Activated naive CD4-positive, alpha-beta T cell treated with anti-CD3 and anti-CD28 coated beads, Interleukin-2, amount 50 U/mL, for 24 hours (primary cell): ENCODE measurements at regions not wholly inside any gene's neighbourhood (a gene's known extent, or its start where the extent isn't known, plus 50 kb on each side); places are given as distances from the start of the nearest gene placed in this dataset.

Experiments
- H3K27ac Mint-ChIP-seq: one replicate; pipeline ENCODE4 v1.8.0; 2021; ENCODE audit warnings: mild to moderate bottlenecking, mixed read lengths
- H3K27me3 Mint-ChIP-seq: one replicate; pipeline ENCODE4 v1.8.0; 2021; ENCODE audit warnings: mixed read lengths
- H3K36me3 Mint-ChIP-seq: one replicate; pipeline ENCODE4 v1.8.0; 2021; ENCODE audit warnings: mixed read lengths
- H3K4me1 Mint-ChIP-seq: one replicate; pipeline ENCODE4 v1.8.0; 2021; ENCODE audit warnings: mixed read lengths
- H3K4me3 Mint-ChIP-seq: one replicate; pipeline ENCODE4 v1.8.0; 2021; ENCODE audit warnings: mild to moderate bottlenecking, mixed read lengths
- H3K9me3 Mint-ChIP-seq: one replicate; pipeline ENCODE4 v1.8.0; 2021; ENCODE audit warnings: mixed read lengths

DNA sequence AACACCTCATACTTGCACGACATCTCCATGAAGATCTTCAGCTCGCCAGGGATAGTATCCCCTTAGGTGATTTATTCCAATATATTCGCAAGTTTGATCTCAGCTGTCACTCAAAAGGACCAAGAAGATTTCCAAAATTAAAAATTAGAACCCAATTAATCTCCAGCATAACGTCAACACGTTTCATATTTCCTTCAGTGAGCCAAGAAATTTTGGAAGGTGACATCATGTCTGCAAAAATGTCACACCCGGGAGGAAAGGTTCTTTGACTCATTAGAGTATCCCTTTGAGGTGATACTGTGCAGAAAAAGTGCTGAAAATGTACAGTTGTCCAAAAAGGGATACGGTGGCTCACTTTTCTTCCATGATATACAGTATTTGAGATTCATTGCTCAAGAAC lies 569.6 kb downstream of the EFNB2 start:
- Mint-ChIP-seq H3K9me3 (no peaks in the 10 kb centered on the region), H3K27ac (no peak overlapping the region), H3K27me3 (no peaks in the 10 kb centered on the region), H3K4me1 (no peaks in the 10 kb centered on the region), H3K4me3 (no peak overlapping the region), H3K36me3 (no peaks in the 10 kb centered on the region)

GRCh38 chr13:105962080-105962479 lies 573.4 kb downstream of the EFNB2 start:
- Mint-ChIP-seq H3K4me1 (no peaks in the 10 kb centered on the region), H3K4me3 (no peak overlapping the region), H3K36me3 (no peaks in the 10 kb centered on the region), H3K9me3 (no peaks in the 10 kb centered on the region), H3K27ac (no peak overlapping the region), H3K27me3 (peaks cover 2% of the 10 kb centered on the region)

DNA sequence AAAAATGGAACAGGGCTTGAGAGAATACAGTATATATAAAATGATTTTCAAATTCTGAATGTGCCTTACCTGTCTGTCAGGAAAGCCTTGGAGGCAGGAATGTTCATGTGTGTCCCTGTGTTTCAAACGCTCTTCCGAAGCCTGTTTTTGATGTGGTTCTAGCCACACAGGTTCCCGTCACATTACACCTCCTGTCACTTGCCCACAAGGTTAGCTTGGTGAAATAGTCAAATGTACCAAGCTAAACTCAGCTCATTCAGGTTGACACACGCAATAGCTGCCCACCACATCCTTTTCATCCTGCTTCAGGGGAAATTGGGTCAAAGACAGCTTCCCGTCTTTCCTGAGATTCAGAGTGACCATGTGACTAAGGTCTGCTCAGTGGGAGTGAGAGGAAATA lies 574.0 kb downstream of the EFNB2 start:
- Mint-ChIP-seq H3K36me3 (no peaks in the 10 kb centered on the region), H3K4me1 (no peaks in the 10 kb centered on the region), H3K27me3 (peaks cover 2% of the 10 kb centered on the region), H3K9me3 (no peaks in the 10 kb centered on the region), H3K27ac (no peak overlapping the region), H3K4me3 (no peak overlapping the region)

GRCh38 chr13:105960326-105960725 lies 575.1 kb downstream of the EFNB2 start:
- no peak overlapping the region for H3K4me3 Mint-ChIP-seq
- H3K4me1 Mint-ChIP-seq: no peaks in the 10 kb centered on the region
- H3K9me3 Mint-ChIP-seq: no peaks in the 10 kb centered on the region
- H3K27me3 Mint-ChIP-seq: peaks cover 2% of the 10 kb centered on the region
- no peak overlapping the region for H3K27ac Mint-ChIP-seq
- no peaks in the 10 kb centered on the region for H3K36me3 Mint-ChIP-seq

DNA sequence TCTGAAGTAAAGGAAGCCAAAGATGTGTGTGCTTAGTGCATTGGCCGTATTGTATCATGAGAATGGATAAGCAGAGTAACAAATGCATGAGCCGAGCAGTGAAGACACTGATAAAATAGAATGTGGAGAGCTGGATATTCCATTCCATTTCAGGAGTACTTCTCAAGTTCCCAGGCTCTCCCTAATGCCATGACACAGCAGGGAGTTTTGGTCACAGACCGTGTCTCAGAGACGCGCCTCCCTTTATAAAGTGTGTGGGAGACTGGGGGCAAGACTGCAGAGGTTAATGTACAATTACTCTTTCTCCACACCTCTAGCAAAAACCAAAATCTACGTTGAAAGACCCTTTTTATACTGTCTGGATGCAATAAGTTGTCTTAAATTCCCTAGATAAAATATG lies 575.6 kb downstream of the EFNB2 start:
- H3K36me3 Mint-ChIP-seq: no peaks in the 10 kb centered on the region
- H3K27me3 Mint-ChIP-seq: peaks cover 2% of the 10 kb centered on the region
- no peak overlapping the region for H3K4me3 Mint-ChIP-seq
- H3K9me3 Mint-ChIP-seq: no peaks in the 10 kb centered on the region
- no peaks in the 10 kb centered on the region for H3K4me1 Mint-ChIP-seq
- no peak overlapping the region for H3K27ac Mint-ChIP-seq

- Mint-ChIP-seq H3K27ac (no peak overlapping the region), H3K4me1 (no peaks in the 10 kb centered on the region), H3K4me3 (no peak overlapping the region), H3K9me3 (no peaks in the 10 kb centered on the region), H3K27me3 (peaks cover 2% of the 10 kb centered on the region), H3K36me3 (no peaks in the 10 kb centered on the region)
These were observed 577.6 kb downstream of the EFNB2 start for GRCh38 chr13:105957769-105958438.

- Mint-ChIP-seq H3K4me1 (no peaks in the 10 kb centered on the region), H3K4me3 (no peak overlapping the region)
These were observed 578.5 kb downstream of the EFNB2 start for GRCh38 chr13:105956921-105957320.

DNA sequence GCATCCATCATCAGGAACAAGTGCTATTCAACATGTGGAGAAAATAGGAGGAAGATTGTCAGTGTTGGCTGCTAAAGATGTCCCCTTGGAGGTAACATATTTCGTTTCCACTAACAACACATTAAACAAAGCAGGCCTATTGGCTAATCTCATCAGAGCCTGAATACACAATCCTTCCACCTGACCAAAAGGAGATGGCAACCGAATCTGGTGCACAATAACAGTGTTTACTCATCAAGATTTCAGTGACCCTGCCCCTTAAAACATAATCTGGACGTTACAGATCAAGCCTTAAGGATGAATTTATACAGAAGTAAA lies 582.5 kb downstream of the EFNB2 start:
- no peak overlapping the region for H3K27ac Mint-ChIP-seq
- no peaks in the 10 kb centered on the region for H3K27me3 Mint-ChIP-seq
- no peaks in the 10 kb centered on the region for H3K36me3 Mint-ChIP-seq
- no peak overlapping the region for H3K4me3 Mint-ChIP-seq
- H3K4me1 Mint-ChIP-seq: no peaks in the 10 kb centered on the region
- H3K9me3 Mint-ChIP-seq: no peaks in the 10 kb centered on the region

More at GRCh38 chr13:105956921-105957320, 578.5 kb downstream of the EFNB2 start:
- no peak overlapping the region for H3K27ac Mint-ChIP-seq
- peaks cover 2% of the 10 kb centered on the region for H3K27me3 Mint-ChIP-seq
- no peaks in the 10 kb centered on the region for H3K36me3 Mint-ChIP-seq
- no peaks in the 10 kb centered on the region for H3K9me3 Mint-ChIP-seq

DNA sequence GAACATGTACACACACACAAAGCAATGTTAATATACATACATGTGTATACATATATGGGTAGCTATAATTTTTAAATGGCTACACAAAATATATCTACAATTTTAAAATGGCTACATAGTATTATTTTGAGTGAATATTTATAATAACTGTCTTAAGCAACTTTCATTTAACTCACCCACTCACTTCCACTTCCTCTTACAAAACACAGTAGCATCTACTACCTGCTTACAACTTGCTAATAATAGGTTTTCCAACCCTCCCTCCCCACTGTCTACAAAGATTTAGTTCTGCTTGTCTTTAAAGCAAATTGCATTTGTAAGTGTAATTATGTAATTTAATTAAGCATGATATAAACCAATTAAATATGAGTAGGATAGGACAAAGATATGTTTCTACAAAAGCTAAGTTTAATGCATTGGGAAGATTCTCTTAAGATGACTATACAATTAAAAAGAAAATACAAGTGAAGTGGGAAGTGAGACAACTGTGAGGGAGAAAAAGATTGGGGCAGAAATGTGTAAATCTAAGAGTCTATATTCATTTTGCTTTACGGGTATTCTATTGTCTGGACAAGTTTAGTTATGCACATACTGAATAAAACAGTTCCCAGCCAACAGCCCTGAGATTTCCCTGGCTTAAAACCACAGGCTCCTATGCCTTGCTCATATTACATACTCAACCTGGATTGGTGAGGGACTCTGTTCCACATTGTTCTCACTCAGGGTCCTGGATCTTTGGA lies 583.1 kb downstream of the EFNB2 start:
- no peak overlapping the region for H3K4me3 Mint-ChIP-seq
- no peak overlapping the region for H3K27ac Mint-ChIP-seq
- H3K4me1 Mint-ChIP-seq: no peaks in the 10 kb centered on the region
- no peaks in the 10 kb centered on the region for H3K36me3 Mint-ChIP-seq
- peaks cover 2% of the 10 kb centered on the region for H3K27me3 Mint-ChIP-seq
- no peaks in the 10 kb centered on the region for H3K9me3 Mint-ChIP-seq

GRCh38 chr13:105948143-105948542 lies 587.3 kb downstream of the EFNB2 start:
- Mint-ChIP-seq H3K27ac (no peak overlapping the region), H3K4me3 (no peak overlapping the region), H3K4me1 (no peaks in the 10 kb centered on the region), H3K27me3 (peaks cover 2% of the 10 kb centered on the region), H3K36me3 (no peaks in the 10 kb centered on the region), H3K9me3 (no peaks in the 10 kb centered on the region)

DNA sequence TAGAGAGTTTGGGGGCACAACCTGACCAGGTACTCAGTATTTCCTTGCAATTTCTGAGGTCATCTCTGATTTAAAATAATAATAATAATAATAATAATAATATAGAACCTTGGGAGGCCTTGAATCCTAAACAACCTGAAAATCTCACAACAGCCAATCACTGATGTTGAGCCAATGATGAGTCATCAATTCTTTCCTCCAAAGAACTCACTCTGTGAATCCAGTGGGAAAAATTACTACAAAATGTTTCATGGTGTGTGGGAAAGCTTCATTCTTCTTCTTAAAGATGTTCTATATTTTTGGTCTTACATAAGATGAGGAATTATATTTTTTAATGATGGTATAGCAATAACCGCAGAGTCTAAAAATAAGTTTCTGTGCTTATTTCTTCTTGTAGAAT lies 594.6 kb downstream of the EFNB2 start:
- Mint-ChIP-seq H3K4me3 (no peak overlapping the region), H3K9me3 (no peaks in the 10 kb centered on the region), H3K4me1 (no peaks in the 10 kb centered on the region), H3K27ac (no peak overlapping the region), H3K27me3 (no peaks in the 10 kb centered on the region), H3K36me3 (no peaks in the 10 kb centered on the region)

DNA sequence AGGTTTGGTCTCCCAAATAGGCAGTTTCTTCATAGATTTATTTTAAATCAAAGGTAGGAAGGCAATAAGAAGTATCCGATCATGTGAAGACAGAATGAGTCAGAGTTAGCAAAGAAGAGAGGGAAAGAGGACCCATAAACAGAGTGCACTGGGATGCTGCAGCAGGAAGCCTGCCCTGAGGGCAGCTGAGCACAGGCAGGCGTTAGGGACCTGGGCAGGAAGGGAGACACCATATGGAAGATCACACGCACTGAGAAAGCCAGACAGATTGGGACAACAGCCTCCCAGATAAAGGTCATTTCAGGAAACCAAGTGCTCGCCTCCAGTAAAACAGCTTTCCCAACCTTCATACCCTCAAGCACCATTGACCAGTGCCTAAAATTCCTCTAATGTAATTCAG lies 598.0 kb downstream of the EFNB2 start:
- Mint-ChIP-seq H3K9me3 (no peaks in the 10 kb centered on the region), H3K27ac (no peak overlapping the region), H3K27me3 (no peaks in the 10 kb centered on the region), H3K4me1 (no peaks in the 10 kb centered on the region), H3K36me3 (no peaks in the 10 kb centered on the region), H3K4me3 (no peak overlapping the region)

- Mint-ChIP-seq H3K9me3 (no peaks in the 10 kb centered on the region), H3K36me3 (no peaks in the 10 kb centered on the region), H3K27me3 (no peaks in the 10 kb centered on the region), H3K4me1 (no peaks in the 10 kb centered on the region), H3K4me3 (no peak overlapping the region), H3K27ac (no peak overlapping the region)
These were observed 598.6 kb downstream of the EFNB2 start for GRCh38 chr13:105936816-105937215.

GRCh38 chr13:105929505-105929904 lies 606.0 kb downstream of the EFNB2 start:
- H3K27me3 Mint-ChIP-seq: peaks cover 2% of the 10 kb centered on the region
- H3K4me1 Mint-ChIP-seq: no peaks in the 10 kb centered on the region
- H3K9me3 Mint-ChIP-seq: no peaks in the 10 kb centered on the region
- no peaks in the 10 kb centered on the region for H3K36me3 Mint-ChIP-seq
- no peak overlapping the region for H3K27ac Mint-ChIP-seq
- H3K4me3 Mint-ChIP-seq: no peak overlapping the region

- Mint-ChIP-seq H3K9me3 (no peaks in the 10 kb centered on the region), H3K4me3 (no peak overlapping the region), H3K27me3 (peaks cover 2% of the 10 kb centered on the region), H3K4me1 (no peaks in the 10 kb centered on the region), H3K36me3 (no peaks in the 10 kb centered on the region), H3K27ac (no peak overlapping the region)
These were observed 606.6 kb downstream of the EFNB2 start for GRCh38 chr13:105928901-105929300.

DNA sequence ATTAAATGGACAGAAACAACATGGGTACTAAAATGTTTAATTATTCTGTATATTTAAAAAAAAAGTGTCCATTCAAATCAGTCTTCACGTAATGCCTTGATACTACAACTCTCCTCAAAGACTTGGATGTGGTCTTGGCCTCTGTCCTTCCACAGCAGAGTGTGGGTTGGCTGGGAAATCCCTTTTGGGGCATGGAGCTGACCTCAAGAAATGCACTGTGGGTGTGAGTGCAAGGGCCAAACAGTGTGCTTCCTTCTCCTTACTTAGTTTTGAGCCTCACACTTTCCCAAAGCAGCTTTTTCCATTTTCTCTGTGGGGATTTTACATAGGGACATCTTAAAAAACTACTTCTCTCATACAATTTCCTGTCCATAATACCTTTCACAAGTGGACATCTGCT lies 607.4 kb downstream of the EFNB2 start:
- Mint-ChIP-seq H3K4me1 (no peaks in the 10 kb centered on the region), H3K27ac (no peak overlapping the region), H3K4me3 (no peak overlapping the region), H3K27me3 (peaks cover 2% of the 10 kb centered on the region), H3K9me3 (no peaks in the 10 kb centered on the region), H3K36me3 (no peaks in the 10 kb centered on the region)

DNA sequence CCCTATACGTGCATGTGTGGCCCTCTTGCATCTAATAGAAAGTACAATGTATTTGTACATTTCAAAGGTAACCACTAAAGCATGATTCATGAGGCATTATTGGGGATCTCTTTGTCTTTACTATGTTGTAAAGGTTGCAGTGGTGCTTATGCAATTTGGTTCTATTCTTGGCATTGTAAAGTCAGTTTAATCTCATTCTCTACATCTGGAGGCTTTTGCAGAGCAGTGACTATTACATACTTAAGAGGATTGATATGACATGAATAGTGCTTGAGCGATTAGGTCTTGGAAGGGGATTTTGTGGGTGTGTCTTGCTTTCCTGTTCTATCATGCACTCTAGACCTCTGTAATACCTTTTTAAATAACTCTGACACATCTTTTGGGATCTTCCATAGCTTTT lies 610.0 kb downstream of the EFNB2 start:
- H3K27ac Mint-ChIP-seq: no peak overlapping the region
- H3K27me3 Mint-ChIP-seq: peaks cover 2% of the 10 kb centered on the region
- H3K4me3 Mint-ChIP-seq: no peak overlapping the region
- H3K36me3 Mint-ChIP-seq: no peaks in the 10 kb centered on the region
- no peaks in the 10 kb centered on the region for H3K9me3 Mint-ChIP-seq
- H3K4me1 Mint-ChIP-seq: no peaks in the 10 kb centered on the region
